Activated CD4-positive, alpha-beta T cell treated with anti-CD3 and anti-CD28 coated beads, Interleukin-2, amount 10 ng/mL, durations not matched to agents 24 days and 14 days (primary cell): ENCODE measurements at regions not wholly inside any gene's neighbourhood (a gene's known extent, or its start where the extent isn't known, plus 50 kb on each side); places are given as distances from the start of the nearest gene placed in this dataset.
"Not testable (repeated sequence)": the region's sequence is repeated elsewhere in the genome, so short reads cannot be mapped to it uniquely, and the experiment has no call there.

Experiments used
- DNase-seq: peaks from one replicate; pipeline ENCODE4 v3.0.0; 2022
- H3K27ac Mint-ChIP-seq: one replicate; pipeline ENCODE4 v1.8.0; 2022; ENCODE audit warnings: mild to moderate bottlenecking, mixed read lengths
- H3K27me3 Mint-ChIP-seq: one replicate; pipeline ENCODE4 v1.8.0; 2022; ENCODE audit warnings: mixed read lengths
- H3K36me3 Mint-ChIP-seq: one replicate; pipeline ENCODE4 v1.8.0; 2022; ENCODE audit warnings: low read depth, mild to moderate bottlenecking, mixed read lengths
- H3K4me1 Mint-ChIP-seq: one replicate; pipeline ENCODE4 v1.8.0; 2021; ENCODE audit warnings: mixed read lengths
- H3K4me3 Mint-ChIP-seq: one replicate; pipeline ENCODE4 v1.8.0; 2022; ENCODE audit warnings: mild to moderate bottlenecking, moderate library complexity, mixed read lengths
- H3K9me3 Mint-ChIP-seq: one replicate; pipeline ENCODE4 v1.8.0; 2021; ENCODE audit warnings: mixed read lengths
- intact Hi-C: fragments of 100-400 bp; cut with micrococcal nuclease; formaldehyde crosslinking; loops from one replicate; pipeline ENCODE4 v1.15.1; 2023

- DNase-seq = no peak
- H3K4me1 Mint-ChIP-seq = peaks cover 5% of the 10 kb centered on the region
- H3K27ac Mint-ChIP-seq = no peak overlapping the region
- H3K4me3 Mint-ChIP-seq = no peak overlapping the region
- no peaks in the 10 kb centered on the region for H3K36me3 Mint-ChIP-seq
- H3K9me3 Mint-ChIP-seq = no peaks in the 10 kb centered on the region
- H3K27me3 Mint-ChIP-seq = peaks cover 45% of the 10 kb centered on the region
- intact Hi-C loops = no loop called here
Observed at GRCh38 chr1:228653748-228654147, 81.5 kb upstream of the RHOU start.

- H3K9me3 Mint-ChIP-seq = no peaks in the 10 kb centered on the region
- no peak overlapping the region for H3K27ac Mint-ChIP-seq
- H3K4me3 Mint-ChIP-seq = no peak overlapping the region
- H3K4me1 Mint-ChIP-seq = no peaks in the 10 kb centered on the region
- no peaks in the 10 kb centered on the region for H3K36me3 Mint-ChIP-seq
- no peak for DNase-seq
- intact Hi-C loops = no loop called here
- peaks cover 29% of the 10 kb centered on the region for H3K27me3 Mint-ChIP-seq
Observed at GRCh38 chr1:228655796-228656394, 79.4 kb upstream of the RHOU start.

DNA sequence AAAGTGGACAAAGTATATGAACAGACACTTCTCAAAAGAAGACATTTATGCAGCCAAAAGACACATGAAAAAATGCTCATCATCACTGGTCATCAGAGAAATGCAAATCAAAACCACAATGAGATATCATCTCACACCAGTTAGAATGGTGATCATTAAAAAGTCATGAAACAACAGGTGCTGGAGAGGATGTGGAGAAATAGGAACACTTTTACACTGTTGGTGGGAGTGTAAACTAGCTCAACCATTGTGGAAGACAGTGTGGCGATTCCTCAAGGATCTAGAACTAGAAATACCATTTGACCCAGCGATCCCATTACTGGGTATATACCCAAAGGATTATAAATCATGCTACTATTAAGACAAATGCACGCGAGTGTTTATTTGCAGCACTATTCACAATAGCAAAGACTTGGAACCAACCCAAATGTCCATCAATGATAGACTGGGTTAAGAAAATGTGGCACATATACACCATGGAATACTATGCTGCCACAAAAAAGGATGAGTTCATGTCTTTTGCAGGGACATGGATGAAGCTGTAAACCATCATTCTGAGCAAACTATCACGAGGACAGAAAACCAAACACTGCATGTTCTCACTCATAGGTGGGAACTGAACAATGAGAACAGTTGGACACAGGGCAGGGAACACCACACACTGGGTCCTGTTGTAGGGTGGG, 73.1 kb upstream of the RHOU start:
- intact Hi-C loops, H3K27ac Mint-ChIP-seq: not testable (repeated sequence)

DNA sequence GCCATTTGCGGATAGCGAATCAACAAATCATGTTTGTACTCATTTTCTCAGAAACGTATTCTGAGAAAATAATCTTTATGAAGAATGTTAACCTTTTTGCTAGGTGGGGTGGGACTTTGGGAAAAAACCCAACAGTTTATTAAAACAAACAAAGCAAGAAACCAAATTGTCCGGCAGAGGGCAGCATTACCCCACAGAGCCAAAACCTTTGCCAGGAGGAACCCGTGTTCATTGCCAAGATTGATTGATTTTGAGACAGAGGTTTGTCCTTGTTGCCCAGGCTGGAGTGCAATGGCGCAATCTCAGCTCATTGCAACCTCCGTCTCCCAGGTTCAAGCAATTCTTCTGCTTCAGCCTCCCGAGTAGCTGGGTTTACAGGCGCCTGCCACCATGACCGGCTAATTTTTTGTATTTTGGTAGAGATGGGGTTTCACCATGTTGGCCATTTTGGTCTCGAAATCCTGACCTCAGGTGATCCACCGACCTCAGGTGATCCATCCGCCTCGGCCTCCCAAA, 70.8 kb upstream of the RHOU start:
- peaks cover 3% of the 10 kb centered on the region for H3K4me1 Mint-ChIP-seq
- H3K27ac Mint-ChIP-seq = no peak overlapping the region
- DNase-seq = peak; percentile 92
- intact Hi-C loops = loop anchor here (1.0 kb wide), 3 partner anchors 563 to 818 kb away; no protein-coding TSS in a partner anchor
- H3K4me3 Mint-ChIP-seq = no peak overlapping the region
- peaks cover 27% of the 10 kb centered on the region for H3K27me3 Mint-ChIP-seq
- no peaks in the 10 kb centered on the region for H3K36me3 Mint-ChIP-seq
- no peaks in the 10 kb centered on the region for H3K9me3 Mint-ChIP-seq

More for the DNA sequence above, 73.1 kb upstream of the RHOU start:
- H3K4me1 Mint-ChIP-seq, DNase-seq, H3K36me3 Mint-ChIP-seq, H3K4me3 Mint-ChIP-seq, H3K9me3 Mint-ChIP-seq: not testable (repeated sequence)
- peaks cover 28% of the 10 kb centered on the region for H3K27me3 Mint-ChIP-seq

DNA sequence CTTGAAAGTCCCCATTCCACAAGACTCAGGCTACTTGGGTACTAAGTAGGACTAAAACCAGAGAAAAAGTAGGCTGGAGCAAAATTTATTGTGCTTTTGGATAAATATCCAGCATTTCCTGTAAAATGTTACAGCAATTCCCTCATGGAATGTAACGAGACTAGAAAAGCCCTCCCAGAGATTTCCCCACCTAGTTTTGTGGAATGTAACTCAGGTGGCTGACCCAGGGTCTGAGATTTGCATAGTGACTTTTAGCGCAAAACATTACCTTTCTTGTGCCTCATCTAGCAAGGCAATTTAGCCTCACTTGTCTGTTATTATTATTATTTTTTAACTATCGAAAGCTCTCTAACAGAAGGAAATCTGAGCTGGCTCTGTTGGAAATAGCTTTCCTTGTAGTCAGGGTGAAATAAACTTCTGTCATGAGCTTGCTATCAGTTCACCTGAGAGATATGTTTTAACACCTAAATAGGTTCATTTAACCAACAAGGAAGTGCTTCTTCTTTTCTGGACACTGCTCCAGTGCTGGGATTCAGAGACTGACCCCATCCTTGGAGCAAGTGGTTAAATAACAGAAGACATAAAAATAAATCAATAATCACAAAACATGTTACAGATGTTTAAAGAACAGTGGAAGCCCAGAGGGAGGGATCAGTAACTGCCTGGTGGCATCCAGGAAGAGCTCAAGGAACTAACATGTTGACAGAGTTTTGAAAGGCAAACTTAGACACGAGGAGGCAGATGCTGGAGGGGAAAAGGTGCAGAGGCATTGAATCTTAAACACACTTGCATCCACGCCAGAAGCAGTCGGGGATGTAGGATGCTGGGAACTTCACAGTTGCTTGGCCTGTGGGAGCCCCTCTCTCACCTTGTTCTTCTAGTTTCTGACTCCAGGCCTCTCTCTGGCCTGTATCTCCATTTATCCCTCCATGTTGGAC, 68.3 kb upstream of the RHOU start:
- peaks cover 14% of the 10 kb centered on the region for H3K27me3 Mint-ChIP-seq
- intact Hi-C loops = no loop called here
- H3K4me1 Mint-ChIP-seq = peaks cover 3% of the 10 kb centered on the region
- H3K9me3 Mint-ChIP-seq = no peaks in the 10 kb centered on the region
- no peak overlapping the region for H3K27ac Mint-ChIP-seq
- no peaks in the 10 kb centered on the region for H3K36me3 Mint-ChIP-seq
- no peak overlapping the region for H3K4me3 Mint-ChIP-seq
- DNase-seq = no peak

- intact Hi-C loops = no loop called here
- no peak overlapping the region for H3K27ac Mint-ChIP-seq
Observed at GRCh38 chr1:228668553-228669241, 66.6 kb upstream of the RHOU start.

GRCh38 chr1:228669242-228669585, 66.1 kb upstream of the RHOU start:
- no peaks in the 10 kb centered on the region for H3K9me3 Mint-ChIP-seq
- intact Hi-C loops = no loop called here

More at GRCh38 chr1:228668553-228669241, 66.6 kb upstream of the RHOU start:
- Mint-ChIP-seq H3K36me3 (no peaks in the 10 kb centered on the region), H3K4me3 (no peak overlapping the region), H3K4me1 (peaks cover 3% of the 10 kb centered on the region), H3K9me3 (no peaks in the 10 kb centered on the region), H3K27me3 (peaks cover 16% of the 10 kb centered on the region)
- no peak for DNase-seq

GRCh38 chr1:228681076-228681565, 54.2 kb upstream of the RHOU start:
- H3K27ac Mint-ChIP-seq, H3K9me3 Mint-ChIP-seq, intact Hi-C loops, DNase-seq, H3K4me3 Mint-ChIP-seq, H3K36me3 Mint-ChIP-seq, H3K4me1 Mint-ChIP-seq: not testable (repeated sequence)
- H3K27me3 Mint-ChIP-seq = peaks cover 26% of the 10 kb centered on the region

More at GRCh38 chr1:228669242-228669585, 66.1 kb upstream of the RHOU start:
- peaks cover 13% of the 10 kb centered on the region for H3K27me3 Mint-ChIP-seq
- no peaks in the 10 kb centered on the region for H3K36me3 Mint-ChIP-seq
- H3K27ac Mint-ChIP-seq = no peak overlapping the region
- no peak for DNase-seq
- H3K4me3 Mint-ChIP-seq = no peak overlapping the region
- H3K4me1 Mint-ChIP-seq = peaks cover 3% of the 10 kb centered on the region

GRCh38 chr1:228683428-228683827, 51.9 kb upstream of the RHOU start:
- Mint-ChIP-seq H3K9me3 (no peaks in the 10 kb centered on the region), H3K27me3 (peaks cover 31% of the 10 kb centered on the region), H3K36me3 (no peaks in the 10 kb centered on the region), H3K27ac (no peak overlapping the region), H3K4me1 (no peaks in the 10 kb centered on the region), H3K4me3 (no peak overlapping the region)
- intact Hi-C loops = no loop called here
- DNase-seq = no peak

DNA sequence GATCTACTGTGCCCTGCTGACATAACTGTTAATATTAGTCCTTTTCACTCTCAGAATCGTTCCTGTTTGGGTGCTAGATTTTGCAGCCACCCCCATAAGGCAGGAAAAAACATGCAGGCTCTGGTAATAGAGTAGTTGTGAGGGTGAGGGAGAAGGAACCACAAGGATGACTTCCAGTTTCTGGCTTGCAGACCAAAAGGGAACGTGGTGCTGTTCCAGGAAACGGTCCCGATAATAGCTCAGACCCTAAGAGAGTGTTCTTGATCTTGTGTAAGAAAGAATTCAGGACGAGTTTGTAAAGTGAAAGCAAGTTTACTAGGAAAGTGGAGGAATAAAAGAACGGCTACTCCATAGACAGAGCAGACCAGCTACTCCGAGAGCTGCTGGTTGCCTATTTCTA, 50.7 kb upstream of the RHOU start:
- Mint-ChIP-seq H3K27me3 (peaks cover 33% of the 10 kb centered on the region), H3K4me3 (no peak overlapping the region), H3K9me3 (no peaks in the 10 kb centered on the region), H3K27ac (no peak overlapping the region), H3K4me1 (no peaks in the 10 kb centered on the region), H3K36me3 (no peaks in the 10 kb centered on the region)
- no peak for DNase-seq
- intact Hi-C loops = no loop called here

GRCh38 chr1:228685081-228685660, 50.1 kb upstream of the RHOU start:
- Mint-ChIP-seq H3K27ac (no peak overlapping the region), H3K36me3 (no peaks in the 10 kb centered on the region), H3K27me3 (peaks cover 33% of the 10 kb centered on the region), H3K4me3 (no peak overlapping the region), H3K9me3 (no peaks in the 10 kb centered on the region), H3K4me1 (no peaks in the 10 kb centered on the region)
- no peak for DNase-seq
- intact Hi-C loops = no loop called here
